Uterus (tissue), 3 donors: ENCODE measurements at regions not wholly inside any gene's neighbourhood (a gene's known extent, or its start where the extent isn't known, plus 50 kb on each side); places are given as distances from the start of the nearest gene placed in this dataset.

Experiments used
- DNase-seq, 2 donors: peaks; one replicate each; pipeline ENCODE4 v3.0.0-alpha.2; 2019 to 2020
- H3K27ac ChIP-seq, 2 donors: fragments of 200-600 bp; sonication (generic); 1 replicate in 1 of 2; 2 replicates in 1 of 2; pipeline ENCODE4 v1.5.1; 2016 to 2018
- H3K27me3 ChIP-seq, 2 donors: fragments of 200-600 bp; sonication (generic); one replicate each; pipeline ENCODE4 v1.5.1; 2018 to 2019; ENCODE audit warnings: control low read depth in 1 of 2
- H3K36me3 ChIP-seq, 2 donors: fragments of 200-600 bp; sonication (generic); one replicate each; pipeline ENCODE4 v1.5.1; 2019; ENCODE audit warnings: control low read depth in 1 of 2
- H3K4me1 ChIP-seq, 2 donors: fragments of 200-600 bp; sonication (generic); one replicate each; pipeline ENCODE4 v1.5.1; 2018 to 2019; ENCODE audit warnings: control low read depth in 1 of 2
- H3K4me3 ChIP-seq, 2 donors: fragments of 200-600 bp; sonication (generic); 1 replicate in 1 of 2; 2 replicates in 1 of 2; pipeline ENCODE4 v1.5.1; 2018 to 2019; ENCODE audit warnings: mild to moderate bottlenecking in 1 of 2
- H3K9me3 ChIP-seq, 2 donors: fragments of 200-600 bp; sonication (generic); one replicate each; pipeline ENCODE4 v1.5.1; 2019; ENCODE audit warnings: control low read depth in 1 of 2
- CTCF ChIP-seq, 4 experiments: fragments of 200-600 bp in 2 of 4; fragments of 450-650 bp in 2 of 4; sonication (generic) in 2 of 4; IDR thresholded peaks; one replicate each; pipeline ENCODE4 v1.5.1; 2016 to 2019; ENCODE audit warnings: antibody characterized with exemption in 4 of 4, mild to moderate bottlenecking in 2 of 4, moderate library complexity in 1 of 4
- POLR2A ChIP-seq, 2 donors: fragments of 450-650 bp; IDR thresholded peaks; one replicate each; pipeline ENCODE4 v1.6.1; 2016; ENCODE audit warnings: antibody characterized with exemption in 2 of 2, mild to moderate bottlenecking in 1 of 2, moderate library complexity in 1 of 2
- intact Hi-C: fragments of 100-400 bp; cut with DNase I; formaldehyde crosslinking; loops from one replicate; pipeline ENCODE4 v1.15.1; 2023; ENCODE audit warnings: low total_unique reads
- donor health status: DM: yes; HTN: yes; CAD: no.

- H3K4me3 ChIP-seq = no peak overlapping the region
- DNase-seq = no peak
- no peak overlapping the region for H3K27ac ChIP-seq
- H3K9me3 ChIP-seq = no peaks in the 10 kb centered on the region
- TF ChIP-seq POLR2A (IDR thresholded peaks at IDR 0.05) (no peak), CTCF (IDR thresholded peaks at IDR 0.05) (no peak)
- no peaks in the 10 kb centered on the region for H3K36me3 ChIP-seq
- intact Hi-C loops = no loop called here
- no peaks in the 10 kb centered on the region for H3K4me1 ChIP-seq
- H3K27me3 ChIP-seq = no peaks in the 10 kb centered on the region
Observed at GRCh38 chr16:86723689-86724088, 145.3 kb downstream of the FOXL1 start.

- Histone ChIP-seq H3K27me3 (no peaks in the 10 kb centered on the region), H3K9me3 (no peaks in the 10 kb centered on the region), H3K27ac (no peak overlapping the region), H3K4me1 (no peaks in the 10 kb centered on the region), H3K36me3 (no peaks in the 10 kb centered on the region), H3K4me3 (no peak overlapping the region)
- TF ChIP-seq POLR2A (IDR thresholded peaks at IDR 0.05) (no peak), CTCF (IDR thresholded peaks at IDR 0.05) (no peak)
- intact Hi-C loops = no loop called here
- DNase-seq = no peak
Observed at GRCh38 chr16:86725401-86725800, 147.1 kb downstream of the FOXL1 start.

GRCh38 chr16:86726340-86726739, 148.0 kb downstream of the FOXL1 start:
- Histone ChIP-seq H3K4me3 (no peak overlapping the region), H3K4me1 (no peaks in the 10 kb centered on the region), H3K36me3 (no peaks in the 10 kb centered on the region), H3K9me3 (no peaks in the 10 kb centered on the region), H3K27ac (no peak overlapping the region), H3K27me3 (peaks cover 0 to 6% of the 10 kb centered on the region in 2 donors)
- intact Hi-C loops = no loop called here
- no peak for DNase-seq
- TF ChIP-seq CTCF (IDR thresholded peaks at IDR 0.05) (no peak), POLR2A (IDR thresholded peaks at IDR 0.05) (no peak)

GRCh38 chr16:86727131-86727530, 148.8 kb downstream of the FOXL1 start:
- DNase-seq = no peak
- Histone ChIP-seq H3K9me3 (no peaks in the 10 kb centered on the region), H3K27ac (no peak overlapping the region), H3K27me3 (peaks cover 0 to 13% of the 10 kb centered on the region in 2 donors), H3K4me3 (no peak overlapping the region), H3K36me3 (no peaks in the 10 kb centered on the region), H3K4me1 (no peaks in the 10 kb centered on the region)
- intact Hi-C loops = no loop called here
- no peak for TF ChIP-seq CTCF (IDR thresholded peaks at IDR 0.05)
- TF ChIP-seq POLR2A (IDR thresholded peaks at IDR 0.05) = no peak

GRCh38 chr16:86727632-86728031, 149.3 kb downstream of the FOXL1 start:
- H3K36me3 ChIP-seq = no peaks in the 10 kb centered on the region
- no peaks in the 10 kb centered on the region for H3K9me3 ChIP-seq
- DNase-seq = no peak
- no peak overlapping the region for H3K27ac ChIP-seq
- TF ChIP-seq CTCF (IDR thresholded peaks at IDR 0.05) = no peak
- no peak for TF ChIP-seq POLR2A (IDR thresholded peaks at IDR 0.05)
- H3K4me3 ChIP-seq = no peak overlapping the region
- intact Hi-C loops = no loop called here
- H3K4me1 ChIP-seq = no peaks in the 10 kb centered on the region
- H3K27me3 ChIP-seq = peaks cover 0 to 18% of the 10 kb centered on the region in 2 donors
